Prostate gland (tissue), 2 donors: ENCODE measurements at regions not wholly inside any gene's neighbourhood (a gene's known extent, or its start where the extent isn't known, plus 50 kb on each side); places are given as distances from the start of the nearest gene placed in this dataset.

ENCODE experiments used
- CTCF ChIP-seq, 4 experiments: fragments of 200-600 bp in 2 of 4; fragments of 450-650 bp in 2 of 4; sonication (generic) in 2 of 4; IDR thresholded peaks; 1 replicate in 3 of 4; 2 replicates in 1 of 4; pipeline ENCODE4 v1.5.1; 2016 to 2019; ENCODE audit warnings: antibody characterized with exemption in 4 of 4, mild to moderate bottlenecking in 2 of 4, moderate library complexity in 2 of 4
- POLR2A ChIP-seq: fragments of 450-650 bp; IDR thresholded peaks from one replicate; pipeline ENCODE4 v1.6.1; 2016; ENCODE audit warnings: antibody characterized with exemption, mild to moderate bottlenecking

GRCh38 chr12:90836689-90837088 is 118.3 kb downstream of the CCER1 start:
- no peak for TF ChIP-seq CTCF (IDR thresholded peaks at IDR 0.05)
- TF ChIP-seq POLR2A, result no peak
